Endothelial cell of umbilical vein (primary cell): ENCODE measurements at regions not wholly inside any gene's neighbourhood (a gene's known extent, or its start where the extent isn't known, plus 50 kb on each side); places are given as distances from the start of the nearest gene placed in this dataset.
A peak's percentile ranks its signal among the peaks of the same experiment; 100 is the strongest.

Source experiments
- BruUV-seq: library from RNA; stranded (reverse); fragments of 400-500 nt; replicated peaks from 2 replicates; lab custom pipeline; 2021; lab: Mats Ljungman, UMichigan
- CTCF ChIA-PET: fragments of 300-600, 350-600 bp; sonication (Branson Sonifier 250); formaldehyde crosslinking; loops from one replicate; lab custom pipeline; 2021; ENCODE audit warnings: antibody characterized with exemption, inconsistent platforms; lab: Charles Lee
- POLR2A ChIA-PET: fragments of 300-600, 350-600 bp; sonication (Branson Sonifier 250); formaldehyde crosslinking; loops from one replicate; lab custom pipeline; 2021; ENCODE audit warnings: antibody characterized with exemption, inconsistent platforms; lab: Charles Lee
- DNase-seq: peaks from one replicate; pipeline ENCODE4 v3.0.0-alpha.2; 2011; ENCODE audit warnings: low read depth, low spot score
- FAIRE-seq: peaks from 2 replicates; lab custom pipeline; 2011; peaks lifted over from hg19 to GRCh38; lab: Jason Lieb, UNC
- H2AFZ ChIP-seq: 2 replicates; pipeline ENCODE4 v1.6.0; 2012; ENCODE audit warnings: low read depth, low read length, control low read depth, inconsistent platforms
- H3K27ac ChIP-seq: 2 replicates; pipeline ENCODE4 v1.5.1; 2011; ENCODE audit warnings: low read depth, mild to moderate bottlenecking, control low read depth, low read length, moderate library complexity; ENCODE audit not compliant: insufficient read depth
- H3K27me3 ChIP-seq, 2 experiments: 2 replicates each; pipeline versions ENCODE4 v1.6.0 to v1.6.1; 2011; ENCODE audit warnings: low read length in 2 of 2, mixed read lengths in 1 of 2; ENCODE audit not compliant: control insufficient read depth in 2 of 2, insufficient read depth in 2 of 2
- H3K36me3 ChIP-seq, 2 experiments: 2 replicates in 1 of 2; 3 replicates in 1 of 2; pipeline ENCODE4 v1.5.1; 2011; ENCODE audit warnings: low read length in 2 of 2, mild to moderate bottlenecking in 1 of 2, moderate library complexity in 1 of 2; ENCODE audit not compliant: control insufficient read depth in 2 of 2, insufficient read depth in 2 of 2; ENCODE audit errors: extremely low read depth in 1 of 2
- H3K4me1 ChIP-seq: 3 replicates; pipeline ENCODE4 v1.5.1; 2011; ENCODE audit warnings: mild to moderate bottlenecking, low read length; ENCODE audit not compliant: control insufficient read depth, insufficient read depth; ENCODE audit errors: extremely low read depth
- H3K4me2 ChIP-seq: 2 replicates; pipeline ENCODE4 v1.6.1; 2011; ENCODE audit warnings: low read length, control low read depth, mixed read lengths; ENCODE audit not compliant: insufficient read depth
- H3K4me3 ChIP-seq, 3 experiments: fragments of 200-600 bp in 1 of 3; sonication (generic), shearing (Covaris generic) in 1 of 3; replicated peaks in 1 of 3; 2 replicates each; pipeline ENCODE4 v1.5.1; 2011 to 2016; ENCODE audit warnings: control low read depth in 3 of 3, low read length in 3 of 3, mild to moderate bottlenecking in 2 of 3, inconsistent platforms in 1 of 3, low read depth in 1 of 3, moderate library complexity in 1 of 3; ENCODE audit not compliant: insufficient read depth in 1 of 3
- H3K79me2 ChIP-seq: 2 replicates; pipeline ENCODE4 v1.6.0; 2012; ENCODE audit warnings: low read length, inconsistent platforms; ENCODE audit not compliant: control insufficient read depth, insufficient read depth
- H3K9ac ChIP-seq: replicated peaks from 2 replicates; pipeline ENCODE3; 2011; ENCODE audit warnings: low read length, control low read depth; ENCODE audit not compliant: insufficient read depth; ENCODE audit errors: extremely low read depth
- H3K9me1 ChIP-seq: replicated peaks from 3 replicates; pipeline ENCODE4 v1.6.0; 2011; ENCODE audit warnings: mild to moderate bottlenecking, low read length; ENCODE audit not compliant: control insufficient read depth, insufficient read depth; ENCODE audit errors: extremely low read depth
- H3K9me3 ChIP-seq: replicated peaks from 2 replicates; pipeline ENCODE4 v1.5.1; 2012; ENCODE audit warnings: low read length, inconsistent platforms; ENCODE audit not compliant: control insufficient read depth, insufficient read depth
- H4K20me1 ChIP-seq: replicated peaks from 2 replicates; pipeline ENCODE3; 2011; ENCODE audit warnings: mild to moderate bottlenecking, low read length; ENCODE audit not compliant: control insufficient read depth, insufficient read depth; ENCODE audit errors: extremely low read depth
- CTCF ChIP-seq, 2 donors: IDR thresholded peaks; 1 replicate in 1 of 2; 2 replicates in 1 of 2; pipeline ENCODE4 v1.5.1; 2011; ENCODE audit warnings: low read length in 2 of 2, mild to moderate bottlenecking in 2 of 2, moderate library complexity in 2 of 2, control low read depth in 1 of 2, inconsistent platforms in 1 of 2, low read depth in 1 of 2; ENCODE audit not compliant: insufficient read depth in 1 of 2; ENCODE audit errors: extremely low read depth in 1 of 2
- EZH2 ChIP-seq: IDR thresholded peaks from 2 replicates; pipeline ENCODE4 v1.6.1; 2012; ENCODE audit warnings: borderline replicate concordance, low read depth, mild to moderate bottlenecking, moderate library complexity, low read length, inconsistent platforms; ENCODE audit not compliant: severe bottlenecking
- FOS ChIP-seq: IDR thresholded peaks from 2 replicates; pipeline ENCODE4 v1.6.1; 2011; ENCODE audit warnings: mild to moderate bottlenecking, low read length, moderate library complexity, borderline replicate concordance; ENCODE audit not compliant: insufficient read depth
- GATA2 ChIP-seq: IDR thresholded peaks from 2 replicates; pipeline ENCODE4 v1.7.0; 2011; ENCODE audit warnings: low read depth, mild to moderate bottlenecking, moderate library complexity, mixed read lengths, low read length; ENCODE audit not compliant: insufficient read length, insufficient read depth
- JUN ChIP-seq: IDR thresholded peaks from 2 replicates; pipeline ENCODE4 v1.6.1; 2011; ENCODE audit warnings: borderline replicate concordance, low read depth; ENCODE audit not compliant: insufficient read length, insufficient read depth
- MAX ChIP-seq: IDR thresholded peaks from 2 replicates; pipeline ENCODE4 v1.6.1; 2011; ENCODE audit not compliant: insufficient read depth, insufficient read length
- POLR2A ChIP-seq: IDR thresholded peaks from 2 replicates; pipeline ENCODE4 v1.6.1; 2012; ENCODE audit warnings: low read depth, mild to moderate bottlenecking, control low read depth, low read length
- dilution Hi-C: fragments of 300-500 bp; cut with MboI; formaldehyde crosslinking; loops from one replicate; pipeline ENCODE4 v1.15.0; 2019; ENCODE audit warnings: low sequenced_read_pairs; ENCODE audit not compliant: extremely low pct_ligation_motif_present
- intact Hi-C: fragments of 100-400 bp; cut with micrococcal nuclease; formaldehyde crosslinking; loops from one replicate; pipeline ENCODE4 v1.10.0; 2022

- CTCF ChIA-PET, result interaction anchor here (0.7 kb wide), 1 partner anchor 20 kb away, joined by 3 read pairs; no protein-coding TSS in a partner anchor
- peaks cover 50% of the 10 kb centered on the region for H3K4me1 ChIP-seq
- no peak for TF ChIP-seq EZH2
- no peak for TF ChIP-seq JUN
- TF ChIP-seq GATA2, result no peak
- TF ChIP-seq MAX, result no peak
- no peak for TF ChIP-seq POLR2A
- no peak for TF ChIP-seq FOS
- TF ChIP-seq CTCF (IDR thresholded peaks at IDR 0.05; ENCODE audit: extremely low read depth in 1 of 2, insufficient read depth in 1 of 2, low read depth in 1 of 2, low read length in 2 of 2), result no peak
- no peaks in the 10 kb centered on the region for H3K9me3 ChIP-seq
- no peaks in the 10 kb centered on the region for H3K9me1 ChIP-seq
- BruUV-seq, result TSS peak; percentile 44
- no peaks in the 10 kb centered on the region for H3K79me2 ChIP-seq
- POLR2A ChIA-PET, result interaction anchor here (0.6 kb wide), 1 partner anchor 12 kb away, joined by 5 read pairs; no protein-coding TSS in a partner anchor
- FAIRE-seq, result no peak
- intact Hi-C loops (loop anchor here (1.0 to 5.0 kb wide), 4 partner anchors 29 to 472 kb away; partner anchors contain the start of gene DIAPH2), dilution Hi-C loops (no loop called here)
- peak; percentile 68 for DNase-seq
- peak overlapping the region; percentile 75 for H3K9ac ChIP-seq
- no peak overlapping the region for H3K4me3 ChIP-seq
- H3K27me3 ChIP-seq, result no peaks in the 10 kb centered on the region
- no peak overlapping the region for H2AFZ ChIP-seq
- no peaks in the 10 kb centered on the region for H4K20me1 ChIP-seq
- H3K27ac ChIP-seq, result peak overlapping the region; percentile 99
- H3K4me2 ChIP-seq, result peak overlapping the region; percentile 49
- H3K36me3 ChIP-seq, result no peaks in the 10 kb centered on the region
Measured at GRCh38 chrX:96435378-96436035, 249.1 kb upstream of the DIAPH2 start.
